CD4-positive, alpha-beta T cell treated with Interleukin-4 for 4 hours (primary cell): ENCODE measurements at regions not wholly inside any gene's neighbourhood (a gene's known extent, or its start where the extent isn't known, plus 50 kb on each side); places are given as distances from the start of the nearest gene placed in this dataset.
"Not testable (repeated sequence)": the region's sequence is repeated elsewhere in the genome, so short reads cannot be mapped to it uniquely, and the experiment has no call there.

Source experiments
- DNase-seq: peaks from one replicate; pipeline ENCODE4 v3.0.0-alpha.2; 2020

- no peak for DNase-seq
Measured at GRCh38 chr1:181260271-181260670, 171.8 kb downstream of the IER5 start.

GRCh38 chr1:181260994-181261393 lies 172.5 kb downstream of the IER5 start:
- no peak for DNase-seq

- no peak for DNase-seq
Measured at GRCh38 chr1:181262069-181262468, 173.6 kb downstream of the IER5 start.

GRCh38 chr1:181263444-181263843 lies 174.9 kb downstream of the IER5 start:
- no peak for DNase-seq

GRCh38 chr1:181264821-181265220 lies 176.3 kb downstream of the IER5 start:
- no peak for DNase-seq

GRCh38 chr1:181284978-181285377 lies 196.5 kb downstream of the IER5 start:
- DNase-seq = no peak

- no peak for DNase-seq
Measured at GRCh38 chr1:181295217-181295616, 188.1 kb upstream of the CACNA1E start.

GRCh38 chr1:181296180-181296579 lies 187.1 kb upstream of the CACNA1E start:
- no peak for DNase-seq

- no peak for DNase-seq
Measured at GRCh38 chr1:181308098-181308497, 175.2 kb upstream of the CACNA1E start.

GRCh38 chr1:181310560-181310959 lies 172.8 kb upstream of the CACNA1E start:
- no peak for DNase-seq

- no peak for DNase-seq
Measured at GRCh38 chr1:181312946-181313345, 170.4 kb upstream of the CACNA1E start.

GRCh38 chr1:181313466-181313865 lies 169.9 kb upstream of the CACNA1E start:
- DNase-seq = no peak

GRCh38 chr1:181314010-181314409 lies 169.3 kb upstream of the CACNA1E start:
- DNase-seq = no peak

GRCh38 chr1:181314959-181315358 lies 168.4 kb upstream of the CACNA1E start:
- DNase-seq = no peak

- no peak for DNase-seq
Measured at GRCh38 chr1:181317261-181317930, 165.9 kb upstream of the CACNA1E start.

GRCh38 chr1:181318022-181318857 lies 165.1 kb upstream of the CACNA1E start:
- DNase-seq = no peak

- DNase-seq = no peak
Measured at GRCh38 chr1:181318858-181319235, 164.5 kb upstream of the CACNA1E start.

- DNase-seq = no peak
Measured at GRCh38 chr1:181319907-181320306, 163.4 kb upstream of the CACNA1E start.

- peak; percentile 24 for DNase-seq
Measured at GRCh38 chr1:181324797-181325616, 158.3 kb upstream of the CACNA1E start.

- not testable (repeated sequence) for DNase-seq
Measured at GRCh38 chr1:181325765-181326164, 157.6 kb upstream of the CACNA1E start.

GRCh38 chr1:181326348-181326747 lies 157.0 kb upstream of the CACNA1E start:
- DNase-seq = no peak

GRCh38 chr1:181327796-181328195 lies 155.5 kb upstream of the CACNA1E start:
- DNase-seq = no peak

GRCh38 chr1:181334724-181335123 lies 148.6 kb upstream of the CACNA1E start:
- DNase-seq = no peak

GRCh38 chr1:181335631-181336030 lies 147.7 kb upstream of the CACNA1E start:
- no peak for DNase-seq
